Upper lobe of right lung (tissue), 1 donor: ENCODE measurements at regions not wholly inside any gene's neighbourhood (a gene's known extent, or its start where the extent isn't known, plus 50 kb on each side); places are given as distances from the start of the nearest gene placed in this dataset.
"Not testable (repeated sequence)": the region's sequence is repeated elsewhere in the genome, so short reads cannot be mapped to it uniquely, and the experiment has no call there.

ENCODE experiments used
- ATAC-seq: fragments of 200-7000 bp; cut with Tn5 transposase; one replicate; pipeline ENCODE4 v1.9.1; 2020; ENCODE audit warnings: mild to moderate bottlenecking, moderate library complexity
- DNase-seq: peaks from one replicate; pipeline ENCODE4 v3.0.0-alpha.2; 2020
- H3K27ac ChIP-seq: fragments of 200-600 bp; one replicate; pipeline ENCODE4 v1.8.0; 2022
- H3K27me3 ChIP-seq: fragments of 200-600 bp; one replicate; pipeline ENCODE4 v1.8.0; 2022; ENCODE audit warnings: mild to moderate bottlenecking
- H3K36me3 ChIP-seq: fragments of 200-600 bp; one replicate; pipeline ENCODE4 v1.8.0; 2022
- H3K4me1 ChIP-seq: fragments of 200-600 bp; one replicate; pipeline ENCODE4 v1.8.0; 2022
- H3K4me3 ChIP-seq: fragments of 200-600 bp; one replicate; pipeline ENCODE4 v1.8.0; 2022; ENCODE audit warnings: mild to moderate bottlenecking
- H3K9me3 ChIP-seq: fragments of 200-600 bp; one replicate; pipeline ENCODE4 v1.8.0; 2022
- CTCF ChIP-seq: fragments of 200-600 bp; IDR thresholded peaks from one replicate; pipeline ENCODE4 v1.8.0; 2022; ENCODE audit warnings: antibody characterized with exemption
- intact Hi-C: fragments of 100-400 bp; cut with DNase I; formaldehyde crosslinking; loops from one replicate; pipeline ENCODE4 v1.11.0; 2022
- donor health status: DM: no; HTN: yes; CAD: no; lungs with severe emphysema.

DNA sequence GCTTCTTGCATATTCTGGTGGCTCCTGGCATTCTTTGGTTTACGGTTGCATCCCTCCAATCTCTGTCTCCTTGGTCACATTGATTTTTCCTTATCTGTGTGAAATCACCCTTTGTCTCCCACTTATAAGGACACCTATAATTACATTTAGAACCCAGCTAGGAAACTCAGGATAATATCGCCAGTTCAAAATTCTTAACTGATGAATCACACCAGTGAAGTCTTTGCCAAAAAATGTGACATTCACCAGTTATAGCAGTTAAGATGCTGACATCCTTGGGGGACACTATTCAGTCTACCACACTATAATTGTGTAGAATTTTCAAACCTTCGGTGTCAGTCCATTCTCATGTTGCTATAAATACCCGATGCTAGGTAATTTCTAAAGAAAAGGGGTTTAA, 320.2 kb downstream of the TMX3 start:
- intact Hi-C loops: no loop called here
- no peak overlapping the region for H3K27ac ChIP-seq
- no peaks in the 10 kb centered on the region for H3K27me3 ChIP-seq
- TF ChIP-seq CTCF: no peak
- DNase-seq (no peak), ATAC-seq (no peak)
- H3K4me1 ChIP-seq: no peaks in the 10 kb centered on the region
- no peak overlapping the region for H3K4me3 ChIP-seq
- no peaks in the 10 kb centered on the region for H3K36me3 ChIP-seq
- no peaks in the 10 kb centered on the region for H3K9me3 ChIP-seq

- no peak for ATAC-seq
- H3K4me1 ChIP-seq: no peaks in the 10 kb centered on the region
- H3K4me3 ChIP-seq: no peak overlapping the region
- no peaks in the 10 kb centered on the region for H3K9me3 ChIP-seq
- intact Hi-C loops: no loop called here
- H3K36me3 ChIP-seq: no peaks in the 10 kb centered on the region
- no peaks in the 10 kb centered on the region for H3K27me3 ChIP-seq
- no peak for TF ChIP-seq CTCF
- DNase-seq: no peak
- no peak overlapping the region for H3K27ac ChIP-seq
Measured at GRCh38 chr18:68391801-68392200, 323.1 kb downstream of the TMX3 start.

DNA sequence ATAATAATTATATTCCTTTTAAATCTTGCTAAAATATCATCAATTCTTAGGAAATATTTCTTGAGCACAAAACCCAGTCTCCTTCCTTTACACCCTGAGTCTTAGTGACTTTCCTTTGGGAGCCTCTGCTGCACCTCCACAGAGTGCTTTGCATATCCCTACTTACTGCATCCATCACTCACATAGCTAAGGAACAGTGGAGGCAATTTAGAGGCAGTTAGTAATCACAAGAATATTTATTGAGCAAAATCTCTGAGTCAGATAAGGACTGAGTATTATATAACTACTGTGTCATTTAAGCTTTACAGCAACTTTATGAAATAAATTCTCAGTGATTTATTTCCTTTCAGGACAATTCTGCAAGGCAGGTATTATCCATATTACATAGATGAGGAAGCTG, 327.7 kb downstream of the TMX3 start:
- Histone ChIP-seq H3K9me3 (no peaks in the 10 kb centered on the region), H3K27ac (no peak overlapping the region), H3K4me1 (no peaks in the 10 kb centered on the region), H3K36me3 (no peaks in the 10 kb centered on the region), H3K27me3 (no peaks in the 10 kb centered on the region), H3K4me3 (no peak overlapping the region)
- intact Hi-C loops: no loop called here
- DNase-seq: no peak
- no peak for TF ChIP-seq CTCF
- ATAC-seq: no peak

DNA sequence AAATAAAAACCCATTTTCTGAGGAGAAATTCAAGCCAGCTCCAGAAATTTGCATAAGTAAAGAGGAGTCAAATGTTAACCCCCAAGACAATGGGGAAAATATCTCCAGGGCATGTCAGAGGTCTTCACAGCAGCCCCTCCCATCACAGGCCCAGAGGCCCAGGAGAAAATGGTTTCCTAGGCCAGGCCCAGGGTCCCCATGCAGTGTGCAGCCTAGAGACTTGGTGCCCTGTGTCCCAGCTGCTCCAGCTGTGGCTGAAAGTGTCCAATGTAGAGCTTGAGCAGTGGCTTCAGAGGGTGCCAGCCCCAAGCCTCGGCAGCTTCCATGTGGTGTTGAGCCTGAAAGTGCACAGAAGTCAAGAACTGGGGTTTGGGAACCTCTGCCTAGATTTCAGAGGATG, 330.9 kb downstream of the TMX3 start:
- not testable (repeated sequence) for DNase-seq

GRCh38 chr18:68376926-68377325, 338.0 kb downstream of the TMX3 start:
- DNase-seq (no peak), ATAC-seq (no peak)
- H3K36me3 ChIP-seq: no peaks in the 10 kb centered on the region
- no peak for TF ChIP-seq CTCF
- H3K4me1 ChIP-seq: no peaks in the 10 kb centered on the region
- H3K27ac ChIP-seq: no peak overlapping the region
- intact Hi-C loops: no loop called here
- no peak overlapping the region for H3K4me3 ChIP-seq
- no peaks in the 10 kb centered on the region for H3K9me3 ChIP-seq
- H3K27me3 ChIP-seq: no peaks in the 10 kb centered on the region

More for the DNA sequence above, 330.9 kb downstream of the TMX3 start:
- H3K27ac ChIP-seq, H3K9me3 ChIP-seq, H3K4me1 ChIP-seq, H3K36me3 ChIP-seq, intact Hi-C loops, H3K27me3 ChIP-seq, H3K4me3 ChIP-seq, ATAC-seq: not testable (repeated sequence)

DNA sequence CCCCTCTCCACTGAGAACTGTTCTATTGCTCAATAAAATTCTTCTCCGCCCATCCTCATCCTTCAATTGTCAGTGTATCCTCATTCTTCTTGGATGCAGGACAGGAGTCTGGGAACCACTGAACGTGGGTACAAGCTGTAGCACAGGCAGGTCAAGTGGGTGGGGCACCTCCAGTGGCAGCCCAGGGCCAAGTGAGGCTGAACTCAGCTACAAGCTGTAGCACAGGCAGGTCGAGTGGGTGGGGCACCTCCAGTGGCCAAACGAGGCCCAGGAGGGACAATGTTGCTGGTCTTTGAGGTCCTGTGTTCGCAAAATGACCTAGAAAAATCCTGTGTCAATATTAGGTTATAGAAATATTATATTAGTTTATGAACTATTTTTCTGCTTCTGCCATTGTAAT, 352.0 kb downstream of the TMX3 start:
- ATAC-seq (no peak), DNase-seq (no peak)
- intact Hi-C loops: no loop called here
- H3K36me3 ChIP-seq: no peaks in the 10 kb centered on the region
- H3K4me3 ChIP-seq: no peak overlapping the region
- no peaks in the 10 kb centered on the region for H3K9me3 ChIP-seq
- no peaks in the 10 kb centered on the region for H3K4me1 ChIP-seq
- H3K27me3 ChIP-seq: no peaks in the 10 kb centered on the region
- no peak overlapping the region for H3K27ac ChIP-seq
- TF ChIP-seq CTCF: no peak
